SK-N-SH (cell line): ENCODE measurements at regions not wholly inside any gene's neighbourhood (a gene's known extent, or its start where the extent isn't known, plus 50 kb on each side); places are given as distances from the start of the nearest gene placed in this dataset.

Source experiments
- CTCF ChIA-PET: fragments of 300-600, 350-600 bp; formaldehyde crosslinking; extraction: SDS; loops from one replicate; lab custom pipeline; 2021; lab: Yijun Ruan, JAX
- POLR2A ChIA-PET: fragments of 350-600 bp; sonication (Branson Sonifier 250); formaldehyde crosslinking; extraction: SDS; loops from one replicate; lab custom pipeline; 2020; ENCODE audit warnings: antibody characterized with exemption, inconsistent platforms; lab: Yijun Ruan, JAX
- DNase-seq: peaks from one replicate; pipeline ENCODE4 v3.0.0; 2012
- H2AFZ ChIP-seq: fragments of 200-600 bp; sonication (generic); 2 replicates; pipeline ENCODE4 v1.8.1; 2016; ENCODE audit warnings: antibody characterized with exemption, mild to moderate bottlenecking, low read depth
- H3F3A ChIP-seq: fragments of 200-600 bp; sonication (generic); replicated peaks from 2 replicates; pipeline ENCODE3; 2016; ENCODE audit warnings: antibody characterized with exemption, mild to moderate bottlenecking; ENCODE audit not compliant: insufficient read depth
- H3K27ac ChIP-seq, 2 experiments: fragments of 200-500 bp in 1 of 2; fragments of 200-600 bp in 1 of 2; sonication (Bioruptor generic) in 1 of 2; sonication (generic), shearing (Covaris generic) in 1 of 2; 2 replicates each; pipeline versions ENCODE4 v1.5.1 to v1.6.1; 2014 to 2016; ENCODE audit warnings: low read depth in 2 of 2, inconsistent platforms in 1 of 2, low read length in 1 of 2, mild to moderate bottlenecking in 1 of 2, mixed read lengths in 1 of 2
- H3K27me3 ChIP-seq: fragments of 200-600 bp; sonication (generic), shearing (Covaris generic); 2 replicates; pipeline ENCODE4 v1.6.1; 2016; ENCODE audit warnings: mixed run types; ENCODE audit not compliant: insufficient read depth
- H3K36me3 ChIP-seq, 2 experiments: fragments of 200-500 bp in 1 of 2; fragments of 200-600 bp in 1 of 2; sonication (Bioruptor generic) in 1 of 2; sonication (generic) in 1 of 2; replicated peaks in 1 of 2; 2 replicates each; pipeline versions ENCODE3 to v1.5.1; 2014 to 2016; ENCODE audit warnings: low read length in 1 of 2, mild to moderate bottlenecking in 1 of 2; ENCODE audit not compliant: insufficient read depth in 2 of 2, control insufficient read depth in 1 of 2
- H3K4me1 ChIP-seq, 2 experiments: fragments of 200-500 bp in 1 of 2; fragments of 200-600 bp in 1 of 2; sonication (Bioruptor generic) in 1 of 2; sonication (generic), shearing (Covaris generic) in 1 of 2; 2 replicates each; pipeline versions ENCODE4 v1.5.1 to v1.6.1; 2014 to 2016; ENCODE audit warnings: low read depth in 1 of 2, low read length in 1 of 2, mixed run types in 1 of 2; ENCODE audit not compliant: insufficient read depth in 2 of 2, control insufficient read depth in 1 of 2
- H3K4me2 ChIP-seq: fragments of 200-600 bp; sonication (generic), shearing (Covaris generic); 2 replicates; pipeline ENCODE4 v1.6.1; 2017; ENCODE audit warnings: mixed run types
- H3K4me3 ChIP-seq, 2 experiments: fragments of 200-500 bp in 1 of 2; fragments of 200-600 bp in 1 of 2; sonication (Bioruptor generic) in 1 of 2; sonication (generic), shearing (Covaris generic) in 1 of 2; 2 replicates each; pipeline versions ENCODE4 v1.5.1 to v1.8.1; 2014 to 2016; ENCODE audit warnings: low read depth in 2 of 2, inconsistent platforms in 1 of 2, low read length in 1 of 2, mild to moderate bottlenecking in 1 of 2, mixed read lengths in 1 of 2, moderate library complexity in 1 of 2
- H3K79me2 ChIP-seq: fragments of 200-600 bp; sonication (generic); 2 replicates; pipeline ENCODE4 v1.8.1; 2017; ENCODE audit warnings: mild to moderate bottlenecking; ENCODE audit not compliant: insufficient read depth
- H3K9ac ChIP-seq: fragments of 200-600 bp; sonication (generic); 2 replicates; pipeline ENCODE4 v1.6.1; 2017; ENCODE audit warnings: mixed run types
- H3K9me2 ChIP-seq: fragments of 200-600 bp; sonication (generic); 2 replicates; pipeline ENCODE4 v1.6.1; 2017; ENCODE audit warnings: mixed run types
- H3K9me3 ChIP-seq: fragments of 200-600 bp; sonication (generic); 2 replicates; pipeline ENCODE4 v1.6.1; 2017; ENCODE audit warnings: mixed run types, mild to moderate bottlenecking, moderate library complexity
- H4K20me1 ChIP-seq: fragments of 200-600 bp; sonication (generic); 2 replicates; pipeline ENCODE4 v1.6.1; 2017; ENCODE audit warnings: mild to moderate bottlenecking, mixed run types; ENCODE audit not compliant: insufficient read depth
- CTCF ChIP-seq: fragments of 200-600 bp; sonication (generic); IDR thresholded peaks from 2 replicates; pipeline ENCODE4 v1.6.1; 2017; ENCODE audit warnings: antibody characterized with exemption, mild to moderate bottlenecking, moderate library complexity
- EZH2phosphoT487 ChIP-seq: fragments of 200-600 bp; sonication (generic); IDR thresholded peaks from 2 replicates; pipeline ENCODE4 v1.6.1; 2017; ENCODE audit warnings: low read depth, mixed run types, mild to moderate bottlenecking, antibody characterized with exemption, moderate library complexity, borderline replicate concordance
- FOSL2 ChIP-seq: IDR thresholded peaks from 2 replicates; pipeline ENCODE4 v1.4.0; 2012; ENCODE audit warnings: low read depth, mild to moderate bottlenecking, moderate library complexity, borderline replicate concordance
- MAX ChIP-seq: IDR thresholded peaks from 2 replicates; pipeline ENCODE4 v1.4.0; 2012; ENCODE audit warnings: low read depth
- POLR2AphosphoS5 ChIP-seq: IDR thresholded peaks from 2 replicates; pipeline ENCODE4 v1.6.1; 2012; ENCODE audit warnings: low read depth, low read length
- RAD21 ChIP-seq: IDR thresholded peaks from 2 replicates; pipeline ENCODE4 v1.6.1; 2012; ENCODE audit warnings: mild to moderate bottlenecking, low read length
- RCOR1 ChIP-seq: fragments of 150-350 bp; IDR thresholded peaks from 2 replicates; pipeline ENCODE4 v1.6.1; 2017; ENCODE audit warnings: antibody characterized with exemption, low read length
- REST ChIP-seq: IDR thresholded peaks from 2 replicates; pipeline ENCODE4 v1.6.1; 2012; ENCODE audit warnings: mild to moderate bottlenecking, low read depth, low read length, moderate library complexity
- RXRA ChIP-seq: IDR thresholded peaks from 2 replicates; pipeline ENCODE4 v1.4.0; 2012; ENCODE audit warnings: low read depth, mild to moderate bottlenecking, borderline replicate concordance
- SIN3A ChIP-seq: IDR thresholded peaks from 2 replicates; pipeline ENCODE4 v1.6.1; 2012; ENCODE audit warnings: low read depth, mild to moderate bottlenecking, low read length, moderate library complexity, borderline replicate concordance
- TCF12 ChIP-seq: IDR thresholded peaks from 2 replicates; pipeline ENCODE4 v1.4.0; 2012
- TEAD4 ChIP-seq: IDR thresholded peaks from 2 replicates; pipeline ENCODE4 v1.4.0; 2012; ENCODE audit warnings: mild to moderate bottlenecking, borderline replicate concordance; ENCODE audit not compliant: insufficient read depth
- YY1 ChIP-seq: IDR thresholded peaks from 2 replicates; pipeline ENCODE4 v1.4.0; 2012; ENCODE audit warnings: low read depth, mild to moderate bottlenecking
- WGBS: methylation state at CpG from one replicate; pipeline ENCODE4 v1.1.6; 2017; ENCODE audit warnings: low lambda C conversion rate; 5-methylcytosine and 5-hydroxymethylcytosine counted together

GRCh38 chr1:147840909-147841308 is 61.7 kb upstream of the GJA8 start:
- POLR2A ChIA-PET: no interaction called here

GRCh38 chr1:147842578-147842977 is 60.0 kb upstream of the GJA8 start:
- Histone ChIP-seq H3K4me3 (no peak overlapping the region), H3K27me3 (no peaks in the 10 kb centered on the region; the same call in 1 of the 2 replicates), H3K27ac (no peak overlapping the region), H3K9ac (no peak overlapping the region), H3K9me2 (no peaks in the 10 kb centered on the region), H3K79me2 (no peaks in the 10 kb centered on the region), H3F3A (no peaks in the 10 kb centered on the region), H3K4me2 (no peak overlapping the region), H3K9me3 (no peaks in the 10 kb centered on the region), H4K20me1 (no peaks in the 10 kb centered on the region), H2AFZ (no peak overlapping the region), H3K36me3 (no peaks in the 10 kb centered on the region), H3K4me1 (no peaks in the 10 kb centered on the region)
- 44% methylated on average over 8 of the region's 8 CpGs for WGBS
- ChIA-PET POLR2A (no interaction called here), CTCF (interaction anchor here (0.6 kb wide), 1 partner anchor 415 kb away, joined by 3 read pairs; no protein-coding TSS in a partner anchor)
- no peak for DNase-seq
- TF ChIP-seq EZH2phosphoT487: no peak
- TF ChIP-seq RXRA: no peak
- TF ChIP-seq TEAD4: no peak
- no peak for TF ChIP-seq CTCF
- TF ChIP-seq REST: no peak
- TF ChIP-seq TCF12: no peak
- TF ChIP-seq FOSL2: no peak
- no peak for TF ChIP-seq RCOR1
- no peak for TF ChIP-seq RAD21

More at GRCh38 chr1:147840909-147841308, 61.7 kb upstream of the GJA8 start:
- H4K20me1 ChIP-seq: no peaks in the 10 kb centered on the region
- no peaks in the 10 kb centered on the region for H3K36me3 ChIP-seq
- WGBS: 16% methylated on average over 4 of the region's 4 CpGs
- H3K4me2 ChIP-seq: no peak overlapping the region
- TF ChIP-seq FOSL2 (no peak), POLR2AphosphoS5 (no peak), MAX (no peak), TCF12 (no peak), CTCF (peak; percentile 23; the same call in 1 of the 2 replicates), YY1 (no peak), RXRA (no peak), SIN3A (no peak)
- no peak overlapping the region for H3K27ac ChIP-seq
- no peaks in the 10 kb centered on the region for H3K9me2 ChIP-seq
- H2AFZ ChIP-seq: no peak overlapping the region
- no peaks in the 10 kb centered on the region; the same call in 1 of the 2 replicates for H3K27me3 ChIP-seq
- H3K4me1 ChIP-seq: no peaks in the 10 kb centered on the region
- no peaks in the 10 kb centered on the region for H3K9me3 ChIP-seq
- no peak overlapping the region for H3K4me3 ChIP-seq
- no peaks in the 10 kb centered on the region for H3F3A ChIP-seq
- no peak overlapping the region for H3K9ac ChIP-seq
- H3K79me2 ChIP-seq: no peaks in the 10 kb centered on the region
- DNase-seq: no peak
- CTCF ChIA-PET: interaction anchor here (1.0 kb wide), 1 partner anchor 52 kb away, joined by 3 read pairs; no protein-coding TSS in a partner anchor
